Kidney (tissue), 13 donors: ENCODE measurements at regions not wholly inside any gene's neighbourhood (a gene's known extent, or its start where the extent isn't known, plus 50 kb on each side); places are given as distances from the start of the nearest gene placed in this dataset.

Source experiments
- DNase-seq, 5 donors: peaks; one replicate each; pipeline ENCODE4 v3.0.0-alpha.2; 2013 to 2020
- FAIRE-seq: peaks from 2 replicates; lab custom pipeline; 2012; peaks lifted over from hg19 to GRCh38; lab: Jason Lieb, UNC
- H3K27ac ChIP-seq, 2 donors: one replicate each; pipeline ENCODE4 v1.7.0; 2013; ENCODE audit warnings: low read depth in 2 of 2, low read length in 2 of 2, inconsistent platforms in 1 of 2
- H3K27me3 ChIP-seq: one replicate; pipeline ENCODE4 v1.7.1; 2013; ENCODE audit warnings: low read length, inconsistent platforms; ENCODE audit not compliant: control insufficient read depth, insufficient read depth
- H3K36me3 ChIP-seq, 3 donors: one replicate each; pipeline versions ENCODE4 v1.7.0 to v1.7.1; 2013; ENCODE audit warnings: low read length in 3 of 3, control low read depth in 1 of 3, inconsistent platforms in 1 of 3; ENCODE audit not compliant: insufficient read depth in 3 of 3, control insufficient read depth in 2 of 3
- H3K4me1 ChIP-seq, 3 donors: one replicate each; pipeline versions ENCODE4 v1.7.0 to v1.7.1; 2013; ENCODE audit warnings: low read length in 3 of 3, inconsistent platforms in 1 of 3, low read depth in 1 of 3; ENCODE audit not compliant: control insufficient read depth in 2 of 3, insufficient read depth in 2 of 3
- H3K4me3 ChIP-seq, 3 donors: one replicate each; pipeline versions ENCODE4 v1.7.0 to v1.8.1; 2013; ENCODE audit warnings: low read length in 3 of 3, control low read depth in 1 of 3, inconsistent platforms in 1 of 3
- H3K9ac ChIP-seq, 3 donors: one replicate each; pipeline versions ENCODE4 v1.7.0 to v1.7.1; 2013; ENCODE audit warnings: low read length in 3 of 3, control low read depth in 1 of 3, inconsistent platforms in 1 of 3
- H3K9me3 ChIP-seq, 3 donors: one replicate each; pipeline versions ENCODE4 v1.7.0 to v1.7.1; 2013; ENCODE audit warnings: low read length in 3 of 3, control low read depth in 1 of 3, inconsistent platforms in 1 of 3; ENCODE audit not compliant: control insufficient read depth in 2 of 3, insufficient read depth in 1 of 3
- intact Hi-C: fragments of 100-400 bp; cut with DNase I; formaldehyde crosslinking; loops from one replicate; pipeline ENCODE4 v1.11.1; 2022
- TF ChIP-seq, protein P1 (sequence below): IDR thresholded peaks from 3 replicates; pipeline ENCODE4 v1.5.1; 2012; ENCODE audit warnings: mild to moderate bottlenecking, moderate library complexity, borderline replicate concordance; ENCODE audit not compliant: insufficient read depth; ENCODE audit errors: extremely low read depth
- donor health status: control.
- donor health status: control.
- donor health status: control.
- donor health status: control.
- donor health status: control.
- donor health status: DM: yes; HTN: yes; CAD: no.
- donor health status: Normal renal cell carcinoma (clear cell type).

DNA sequence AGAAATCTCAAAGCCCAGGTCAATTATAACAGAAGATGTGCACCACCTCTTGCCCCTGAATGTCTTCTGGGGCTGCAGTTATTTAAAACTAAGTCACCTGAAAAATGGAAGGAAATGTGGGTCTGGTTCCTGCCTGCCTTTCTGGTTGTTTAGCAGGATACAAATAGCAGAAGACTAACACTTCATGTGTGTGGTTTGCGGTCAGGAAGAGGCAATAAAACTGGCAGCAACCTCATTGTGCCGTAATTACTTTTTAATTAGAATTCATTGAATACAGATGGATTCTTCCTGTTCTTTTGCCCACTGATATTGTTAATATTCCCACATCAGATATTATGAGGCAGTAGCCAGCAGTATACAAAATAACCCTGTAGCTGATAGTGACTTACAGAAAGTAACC is 345.7 kb downstream of the ZNF326 start:
- DNase-seq = no peak

DNA sequence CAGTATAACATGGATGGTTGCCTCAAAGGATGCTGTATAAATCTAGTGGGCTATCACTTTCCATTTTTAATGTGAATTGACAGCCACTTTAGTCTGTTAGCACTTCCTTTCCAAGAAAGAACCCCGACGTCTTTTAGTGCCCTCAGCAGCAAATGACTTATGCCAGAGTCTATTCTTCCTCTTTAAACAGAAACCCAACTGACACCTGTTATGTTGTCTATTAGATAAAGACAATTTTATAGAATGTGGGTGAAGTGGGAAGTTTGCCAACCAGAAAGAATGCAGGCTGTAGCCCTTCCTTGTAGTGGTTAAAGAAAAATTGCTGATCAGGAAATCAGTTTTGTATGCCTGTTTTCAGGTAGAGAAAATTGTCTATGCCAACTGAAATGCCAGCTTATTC is 344.9 kb downstream of the ZNF326 start:
- FAIRE-seq (no peak), DNase-seq (no peak)
- no peaks in the 10 kb centered on the region for H3K9me3 ChIP-seq
- H3K27me3 ChIP-seq = no peaks in the 10 kb centered on the region
- no peak overlapping the region for H3K27ac ChIP-seq
- no peak overlapping the region for H3K4me3 ChIP-seq
- H3K4me1 ChIP-seq = no peaks in the 10 kb centered on the region
- TF ChIP-seq, protein P1, sequence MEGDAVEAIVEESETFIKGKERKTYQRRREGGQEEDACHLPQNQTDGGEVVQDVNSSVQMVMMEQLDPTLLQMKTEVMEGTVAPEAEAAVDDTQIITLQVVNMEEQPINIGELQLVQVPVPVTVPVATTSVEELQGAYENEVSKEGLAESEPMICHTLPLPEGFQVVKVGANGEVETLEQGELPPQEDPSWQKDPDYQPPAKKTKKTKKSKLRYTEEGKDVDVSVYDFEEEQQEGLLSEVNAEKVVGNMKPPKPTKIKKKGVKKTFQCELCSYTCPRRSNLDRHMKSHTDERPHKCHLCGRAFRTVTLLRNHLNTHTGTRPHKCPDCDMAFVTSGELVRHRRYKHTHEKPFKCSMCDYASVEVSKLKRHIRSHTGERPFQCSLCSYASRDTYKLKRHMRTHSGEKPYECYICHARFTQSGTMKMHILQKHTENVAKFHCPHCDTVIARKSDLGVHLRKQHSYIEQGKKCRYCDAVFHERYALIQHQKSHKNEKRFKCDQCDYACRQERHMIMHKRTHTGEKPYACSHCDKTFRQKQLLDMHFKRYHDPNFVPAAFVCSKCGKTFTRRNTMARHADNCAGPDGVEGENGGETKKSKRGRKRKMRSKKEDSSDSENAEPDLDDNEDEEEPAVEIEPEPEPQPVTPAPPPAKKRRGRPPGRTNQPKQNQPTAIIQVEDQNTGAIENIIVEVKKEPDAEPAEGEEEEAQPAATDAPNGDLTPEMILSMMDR = no peak
- intact Hi-C loops = no loop called here
- no peaks in the 10 kb centered on the region for H3K36me3 ChIP-seq
- H3K9ac ChIP-seq = no peak overlapping the region

More for the DNA sequence above, 345.7 kb downstream of the ZNF326 start:
- H3K4me1 ChIP-seq = no peaks in the 10 kb centered on the region
- H3K27ac ChIP-seq = no peak overlapping the region
- H3K4me3 ChIP-seq = no peak overlapping the region
- H3K9me3 ChIP-seq = no peaks in the 10 kb centered on the region
- intact Hi-C loops = no loop called here
- FAIRE-seq = no peak
- TF ChIP-seq, protein P1 = no peak
- H3K9ac ChIP-seq = no peak overlapping the region
- no peaks in the 10 kb centered on the region for H3K27me3 ChIP-seq
- no peaks in the 10 kb centered on the region for H3K36me3 ChIP-seq

DNA sequence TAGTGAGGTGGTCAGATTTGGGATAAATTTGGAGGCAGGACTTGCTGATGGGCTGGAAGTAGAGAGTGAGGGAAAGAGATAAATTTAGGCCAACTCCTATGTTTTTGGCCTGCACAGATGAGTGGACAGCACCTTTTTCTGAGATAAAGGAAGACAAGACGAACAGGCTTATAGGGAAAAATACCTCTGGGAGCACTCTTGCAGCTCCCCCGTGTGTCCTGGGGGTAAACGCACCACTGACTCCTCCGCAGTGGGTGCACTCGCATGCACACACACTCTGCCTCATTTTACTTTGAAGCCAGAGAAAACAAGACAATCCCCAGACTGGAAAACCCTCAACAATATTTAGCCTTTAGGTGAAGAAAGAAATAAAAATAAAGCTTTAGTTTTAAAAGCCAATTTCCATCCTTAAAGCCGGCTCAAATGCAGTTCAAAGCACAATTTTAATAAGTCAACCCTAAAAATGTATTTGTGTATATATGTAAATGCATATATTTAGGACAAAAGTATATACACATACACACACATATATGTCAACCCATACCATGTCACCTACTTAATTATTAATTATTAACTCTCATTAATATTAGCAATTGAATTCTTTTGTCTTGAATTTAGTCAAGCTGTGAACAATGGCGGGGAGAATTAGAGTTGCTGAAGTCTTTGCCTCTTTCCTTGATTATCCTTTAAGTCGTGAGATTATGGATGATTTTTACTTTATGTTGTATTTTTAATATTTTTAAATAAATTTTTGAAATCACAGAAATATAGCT is 341.8 kb downstream of the ZNF326 start:
- TF ChIP-seq, protein P1 = no peak
- DNase-seq (no peak), FAIRE-seq (no peak)
- Histone ChIP-seq H3K4me3 (no peak overlapping the region), H3K36me3 (no peaks in the 10 kb centered on the region), H3K9me3 (no peaks in the 10 kb centered on the region), H3K9ac (no peak overlapping the region), H3K4me1 (no peaks in the 10 kb centered on the region), H3K27ac (no peak overlapping the region), H3K27me3 (no peaks in the 10 kb centered on the region)
- intact Hi-C loops = no loop called here
